Upper lobe of left lung (tissue), 4 donors: ENCODE measurements at regions not wholly inside any gene's neighbourhood (a gene's known extent, or its start where the extent isn't known, plus 50 kb on each side); places are given as distances from the start of the nearest gene placed in this dataset.

Source experiments
- POLR2AphosphoS5 ChIP-seq, 2 donors: sonication (generic); formaldehyde crosslinking; IDR thresholded peaks; one replicate each; pipeline ENCODE4 v1.5.1; 2017; ENCODE audit warnings: antibody characterized with exemption in 2 of 2
- TF ChIP-seq, protein P1 (sequence below), 6 experiments: fragments of 450-650 bp in 4 of 6; fragments of 200-600 bp in 2 of 6; sonication (generic) in 2 of 6; IDR thresholded peaks; one replicate each; pipeline ENCODE4 v1.5.1; 2016 to 2019; ENCODE audit warnings: antibody characterized with exemption in 6 of 6

DNA sequence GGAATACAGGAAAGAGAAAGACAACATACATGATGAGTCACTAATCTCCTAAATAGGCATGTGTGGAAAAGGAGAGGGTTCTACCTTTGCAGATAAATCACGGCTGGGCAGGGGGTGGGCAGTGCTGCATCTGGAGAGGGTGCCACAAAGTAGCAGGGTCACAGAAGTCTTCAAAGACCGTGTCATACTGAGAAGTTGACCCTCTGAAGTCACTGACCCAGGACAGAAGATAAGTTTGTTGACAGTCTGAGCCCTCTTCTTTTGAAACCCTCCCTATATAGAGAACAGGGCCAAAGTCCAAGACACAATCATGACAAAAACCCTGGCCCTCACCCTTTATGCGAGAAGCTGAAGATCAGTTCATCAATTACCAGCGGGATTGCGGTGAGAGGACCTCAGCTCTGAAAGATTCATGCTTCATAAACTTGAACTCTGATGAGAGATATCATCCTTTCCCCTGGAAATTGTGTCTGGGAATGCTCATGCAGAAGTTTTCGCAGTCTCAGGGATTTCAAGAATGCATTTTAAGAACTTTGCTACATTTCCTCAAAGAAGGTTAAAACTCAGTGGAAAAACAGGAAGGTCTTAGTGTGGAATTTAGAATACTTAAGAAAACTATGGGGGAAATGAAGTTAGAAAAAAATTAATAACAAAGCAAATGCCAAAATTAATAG is 129.5 kb downstream of the FAM124B start:
- TF ChIP-seq, protein P1, sequence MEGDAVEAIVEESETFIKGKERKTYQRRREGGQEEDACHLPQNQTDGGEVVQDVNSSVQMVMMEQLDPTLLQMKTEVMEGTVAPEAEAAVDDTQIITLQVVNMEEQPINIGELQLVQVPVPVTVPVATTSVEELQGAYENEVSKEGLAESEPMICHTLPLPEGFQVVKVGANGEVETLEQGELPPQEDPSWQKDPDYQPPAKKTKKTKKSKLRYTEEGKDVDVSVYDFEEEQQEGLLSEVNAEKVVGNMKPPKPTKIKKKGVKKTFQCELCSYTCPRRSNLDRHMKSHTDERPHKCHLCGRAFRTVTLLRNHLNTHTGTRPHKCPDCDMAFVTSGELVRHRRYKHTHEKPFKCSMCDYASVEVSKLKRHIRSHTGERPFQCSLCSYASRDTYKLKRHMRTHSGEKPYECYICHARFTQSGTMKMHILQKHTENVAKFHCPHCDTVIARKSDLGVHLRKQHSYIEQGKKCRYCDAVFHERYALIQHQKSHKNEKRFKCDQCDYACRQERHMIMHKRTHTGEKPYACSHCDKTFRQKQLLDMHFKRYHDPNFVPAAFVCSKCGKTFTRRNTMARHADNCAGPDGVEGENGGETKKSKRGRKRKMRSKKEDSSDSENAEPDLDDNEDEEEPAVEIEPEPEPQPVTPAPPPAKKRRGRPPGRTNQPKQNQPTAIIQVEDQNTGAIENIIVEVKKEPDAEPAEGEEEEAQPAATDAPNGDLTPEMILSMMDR (IDR thresholded peaks at IDR 0.05), result no peak
- no peak for TF ChIP-seq POLR2AphosphoS5 (IDR thresholded peaks at IDR 0.05)
